GM13977 (cell line): ENCODE measurements at regions not wholly inside any gene's neighbourhood (a gene's known extent, or its start where the extent isn't known, plus 50 kb on each side); places are given as distances from the start of the nearest gene placed in this dataset.

Experiments
- DNase-seq: peaks from one replicate; pipeline ENCODE4 v3.0.0; 2012; ENCODE audit warnings: low spot score
- CTCF ChIP-seq: IDR thresholded peaks from 2 replicates; pipeline ENCODE4 v1.5.1; 2012; ENCODE audit warnings: mild to moderate bottlenecking, control low read depth; ENCODE audit not compliant: insufficient read depth; ENCODE audit errors: extremely low read depth, missing control alignments
- in situ Hi-C: fragments of 300-500 bp; cut with MboI; formaldehyde crosslinking; loops from one replicate; pipeline ENCODE4 v1.12.0; 2022; ENCODE audit warnings: low sequenced_read_pairs, low pct_unique_long_range_greater_than_20kb, mixed read lengths, inconsistent platforms; ENCODE audit not compliant: unreplicated experiment

- DNase-seq, result peak; percentile 20
- peak; percentile 69 for TF ChIP-seq CTCF
- in situ Hi-C loops, result no loop called here
These were observed 293.9 kb upstream of the SYT4 start for GRCh38 chr18:43571078-43571689.

- no peak for TF ChIP-seq CTCF
- in situ Hi-C loops, result no loop called here
- DNase-seq, result peak; percentile 12
These were observed 294.9 kb upstream of the SYT4 start for GRCh38 chr18:43572163-43572562.

GRCh38 chr18:43574974-43575373 is 297.7 kb upstream of the SYT4 start:
- no peak for TF ChIP-seq CTCF
- DNase-seq, result no peak
- in situ Hi-C loops, result no loop called here

- in situ Hi-C loops, result no loop called here
- no peak for DNase-seq
- TF ChIP-seq CTCF, result no peak
These were observed 300.9 kb upstream of the SYT4 start for GRCh38 chr18:43578211-43578610.

- in situ Hi-C loops, result no loop called here
- DNase-seq, result no peak
- no peak for TF ChIP-seq CTCF
These were observed 301.4 kb upstream of the SYT4 start for GRCh38 chr18:43578706-43579105.

GRCh38 chr18:43581936-43582519 is 304.7 kb upstream of the SYT4 start:
- in situ Hi-C loops, result no loop called here
- DNase-seq, result no peak
- no peak for TF ChIP-seq CTCF
